ENCODE measurements at regions not wholly inside any gene's neighbourhood (a gene's known extent, or its start where the extent isn't known, plus 50 kb on each side); places are given as distances from the start of the nearest gene placed in this dataset.
"Not testable (repeated sequence)": the region's sequence is repeated elsewhere in the genome, so short reads cannot be mapped to it uniquely, and the experiment has no call there.

GRCh38 chr2:2773692-2774091, 442.6 kb upstream of the MYT1L start:
- H3K27ac Mint-ChIP-seq = no peak overlapping the region
- H3K4me3 Mint-ChIP-seq = no peak overlapping the region
- no peaks in the 10 kb centered on the region for H3K27me3 Mint-ChIP-seq
- H3K4me1 Mint-ChIP-seq = no peaks in the 10 kb centered on the region
- no peaks in the 10 kb centered on the region for H3K36me3 Mint-ChIP-seq
- peaks cover 7% of the 10 kb centered on the region for H3K9me3 Mint-ChIP-seq

- not testable (repeated sequence) for H3K4me3 Mint-ChIP-seq, H3K4me1 Mint-ChIP-seq, H3K27ac Mint-ChIP-seq, H3K36me3 Mint-ChIP-seq, H3K9me3 Mint-ChIP-seq, H3K27me3 Mint-ChIP-seq
Measured at GRCh38 chr2:2773080-2773479, 442.0 kb upstream of the MYT1L start.

- no peak overlapping the region for H3K4me3 Mint-ChIP-seq
- no peaks in the 10 kb centered on the region for H3K4me1 Mint-ChIP-seq
- no peak overlapping the region for H3K27ac Mint-ChIP-seq
- H3K36me3 Mint-ChIP-seq = no peaks in the 10 kb centered on the region
- H3K9me3 Mint-ChIP-seq = peaks cover 5% of the 10 kb centered on the region
- no peaks in the 10 kb centered on the region for H3K27me3 Mint-ChIP-seq
Measured at GRCh38 chr2:2771721-2772411, 440.8 kb upstream of the MYT1L start.

GRCh38 chr2:2769481-2770431, 438.7 kb upstream of the MYT1L start:
- no peaks in the 10 kb centered on the region for H3K4me1 Mint-ChIP-seq
- no peaks in the 10 kb centered on the region for H3K27me3 Mint-ChIP-seq
- no peaks in the 10 kb centered on the region for H3K36me3 Mint-ChIP-seq
- no peak overlapping the region for H3K4me3 Mint-ChIP-seq
- no peaks in the 10 kb centered on the region for H3K9me3 Mint-ChIP-seq
- no peak overlapping the region for H3K27ac Mint-ChIP-seq

- Mint-ChIP-seq H3K27me3 (no peaks in the 10 kb centered on the region), H3K27ac (no peak overlapping the region), H3K4me3 (no peak overlapping the region), H3K9me3 (no peaks in the 10 kb centered on the region), H3K36me3 (no peaks in the 10 kb centered on the region), H3K4me1 (no peaks in the 10 kb centered on the region)
Measured at GRCh38 chr2:2768476-2768875, 437.4 kb upstream of the MYT1L start.

- H3K4me1 Mint-ChIP-seq = no peaks in the 10 kb centered on the region
- H3K27me3 Mint-ChIP-seq = no peaks in the 10 kb centered on the region
- H3K4me3 Mint-ChIP-seq = no peak overlapping the region
- no peaks in the 10 kb centered on the region for H3K36me3 Mint-ChIP-seq
- H3K9me3 Mint-ChIP-seq = no peaks in the 10 kb centered on the region
- no peak overlapping the region for H3K27ac Mint-ChIP-seq
Measured at GRCh38 chr2:2767837-2768236, 436.8 kb upstream of the MYT1L start.

GRCh38 chr2:2765839-2766495, 434.9 kb upstream of the MYT1L start:
- no peaks in the 10 kb centered on the region for H3K9me3 Mint-ChIP-seq
- H3K27ac Mint-ChIP-seq = no peak overlapping the region
- H3K36me3 Mint-ChIP-seq = no peaks in the 10 kb centered on the region
- H3K4me3 Mint-ChIP-seq = no peak overlapping the region
- H3K4me1 Mint-ChIP-seq = no peaks in the 10 kb centered on the region
- no peaks in the 10 kb centered on the region for H3K27me3 Mint-ChIP-seq

GRCh38 chr2:2765176-2765800, 434.2 kb upstream of the MYT1L start:
- Mint-ChIP-seq H3K9me3 (no peaks in the 10 kb centered on the region), H3K4me1 (no peaks in the 10 kb centered on the region), H3K36me3 (no peaks in the 10 kb centered on the region), H3K4me3 (no peak overlapping the region), H3K27ac (no peak overlapping the region), H3K27me3 (no peaks in the 10 kb centered on the region)

- Mint-ChIP-seq H3K9me3 (no peaks in the 10 kb centered on the region), H3K4me1 (no peaks in the 10 kb centered on the region), H3K27me3 (no peaks in the 10 kb centered on the region), H3K36me3 (no peaks in the 10 kb centered on the region), H3K4me3 (no peak overlapping the region), H3K27ac (no peak overlapping the region)
Measured at GRCh38 chr2:2764739-2765138, 433.7 kb upstream of the MYT1L start.

- Mint-ChIP-seq H3K27ac (no peak overlapping the region), H3K27me3 (no peaks in the 10 kb centered on the region), H3K36me3 (no peaks in the 10 kb centered on the region)
Measured at GRCh38 chr2:2764001-2764355, 432.9 kb upstream of the MYT1L start.

GRCh38 chr2:2763351-2764000, 432.4 kb upstream of the MYT1L start:
- no peak overlapping the region for H3K4me3 Mint-ChIP-seq
- H3K4me1 Mint-ChIP-seq = no peaks in the 10 kb centered on the region
- no peak overlapping the region for H3K27ac Mint-ChIP-seq
- no peaks in the 10 kb centered on the region for H3K9me3 Mint-ChIP-seq
- H3K36me3 Mint-ChIP-seq = no peaks in the 10 kb centered on the region
- H3K27me3 Mint-ChIP-seq = no peaks in the 10 kb centered on the region

More at GRCh38 chr2:2764001-2764355, 432.9 kb upstream of the MYT1L start:
- Mint-ChIP-seq H3K4me3 (no peak overlapping the region), H3K4me1 (no peaks in the 10 kb centered on the region), H3K9me3 (no peaks in the 10 kb centered on the region)

GRCh38 chr2:2762913-2763312, 431.8 kb upstream of the MYT1L start:
- Mint-ChIP-seq H3K36me3 (no peaks in the 10 kb centered on the region), H3K9me3 (no peaks in the 10 kb centered on the region), H3K4me3 (no peak overlapping the region), H3K27ac (no peak overlapping the region), H3K27me3 (no peaks in the 10 kb centered on the region), H3K4me1 (no peaks in the 10 kb centered on the region)

- Mint-ChIP-seq H3K4me3 (no peak overlapping the region), H3K27me3 (no peaks in the 10 kb centered on the region), H3K27ac (no peak overlapping the region), H3K36me3 (no peaks in the 10 kb centered on the region), H3K9me3 (no peaks in the 10 kb centered on the region), H3K4me1 (no peaks in the 10 kb centered on the region)
Measured at GRCh38 chr2:2762166-2762908, 431.3 kb upstream of the MYT1L start.

GRCh38 chr2:2758793-2759367, 427.8 kb upstream of the MYT1L start:
- no peak overlapping the region for H3K27ac Mint-ChIP-seq
- H3K9me3 Mint-ChIP-seq = no peaks in the 10 kb centered on the region
- H3K27me3 Mint-ChIP-seq = no peaks in the 10 kb centered on the region
- H3K36me3 Mint-ChIP-seq = no peaks in the 10 kb centered on the region
- no peak overlapping the region for H3K4me3 Mint-ChIP-seq
- H3K4me1 Mint-ChIP-seq = no peaks in the 10 kb centered on the region
